ENCODE measurements at regions not wholly inside any gene's neighbourhood (a gene's known extent, or its start where the extent isn't known, plus 50 kb on each side); places are given as distances from the start of the nearest gene placed in this dataset.

GRCh38 chr7:32379510-32380112, 110.6 kb downstream of the LSM5 start:
- ATAC-seq: no peak
- TF ChIP-seq PATZ1 (CRISPR knock-in tag; IDR thresholded peaks at IDR 0.05; ENCODE audit: borderline replicate concordance) (no peak), ZC3H10 (CRISPR knock-in tag; IDR thresholded peaks at IDR 0.05) (no peak), ISL1 (CRISPR knock-in tag; IDR thresholded peaks at IDR 0.05) (no peak), SNAI2 (CRISPR knock-in tag; IDR thresholded peaks at IDR 0.05) (no peak), RARB (CRISPR knock-in tag; IDR thresholded peaks at IDR 0.05) (no peak), CSDC2 (CRISPR knock-in tag; IDR thresholded peaks at IDR 0.05) (no peak), ZFP30 (CRISPR knock-in tag; IDR thresholded peaks at IDR 0.05) (no peak), ZNF8 (CRISPR knock-in tag; IDR thresholded peaks at IDR 0.05) (no peak), TOX (CRISPR knock-in tag; IDR thresholded peaks at IDR 0.05; ENCODE audit: borderline replicate concordance) (no peak), ARNTL (CRISPR knock-in tag; IDR thresholded peaks at IDR 0.05; ENCODE audit: borderline replicate concordance, low read depth) (no peak), ZNF565 (CRISPR knock-in tag; conservative IDR thresholded peaks at IDR 0.05; ENCODE audit: low read depth) (no peak), POU6F1 (CRISPR knock-in tag; IDR thresholded peaks at IDR 0.05; ENCODE audit: borderline replicate concordance, low read depth) (no peak), BACH2 (CRISPR knock-in tag; IDR thresholded peaks at IDR 0.05; ENCODE audit: borderline replicate concordance) (no peak), PPARA (CRISPR knock-in tag; IDR thresholded peaks at IDR 0.05; ENCODE audit: borderline replicate concordance) (no peak)
- TF ChIP-seq, protein P1, sequence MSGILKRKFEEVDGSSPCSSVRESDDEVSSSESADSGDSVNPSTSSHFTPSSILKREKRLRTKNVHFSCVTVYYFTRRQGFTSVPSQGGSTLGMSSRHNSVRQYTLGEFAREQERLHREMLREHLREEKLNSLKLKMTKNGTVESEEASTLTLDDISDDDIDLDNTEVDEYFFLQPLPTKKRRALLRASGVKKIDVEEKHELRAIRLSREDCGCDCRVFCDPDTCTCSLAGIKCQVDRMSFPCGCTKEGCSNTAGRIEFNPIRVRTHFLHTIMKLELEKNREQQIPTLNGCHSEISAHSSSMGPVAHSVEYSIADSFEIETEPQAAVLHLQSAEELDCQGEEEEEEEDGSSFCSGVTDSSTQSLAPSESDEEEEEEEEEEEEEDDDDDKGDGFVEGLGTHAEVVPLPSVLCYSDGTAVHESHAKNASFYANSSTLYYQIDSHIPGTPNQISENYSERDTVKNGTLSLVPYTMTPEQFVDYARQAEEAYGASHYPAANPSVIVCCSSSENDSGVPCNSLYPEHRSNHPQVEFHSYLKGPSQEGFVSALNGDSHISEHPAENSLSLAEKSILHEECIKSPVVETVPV (CRISPR knock-in tag; IDR thresholded peaks at IDR 0.05): no peak
- TF ChIP-seq, protein P2, sequence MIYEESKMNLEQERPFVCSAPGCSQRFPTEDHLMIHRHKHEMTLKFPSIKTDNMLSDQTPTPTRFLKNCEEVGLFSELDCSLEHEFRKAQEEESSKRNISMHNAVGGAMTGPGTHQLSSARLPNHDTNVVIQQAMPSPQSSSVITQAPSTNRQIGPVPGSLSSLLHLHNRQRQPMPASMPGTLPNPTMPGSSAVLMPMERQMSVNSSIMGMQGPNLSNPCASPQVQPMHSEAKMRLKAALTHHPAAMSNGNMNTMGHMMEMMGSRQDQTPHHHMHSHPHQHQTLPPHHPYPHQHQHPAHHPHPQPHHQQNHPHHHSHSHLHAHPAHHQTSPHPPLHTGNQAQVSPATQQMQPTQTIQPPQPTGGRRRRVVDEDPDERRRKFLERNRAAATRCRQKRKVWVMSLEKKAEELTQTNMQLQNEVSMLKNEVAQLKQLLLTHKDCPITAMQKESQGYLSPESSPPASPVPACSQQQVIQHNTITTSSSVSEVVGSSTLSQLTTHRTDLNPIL (CRISPR knock-in tag; IDR thresholded peaks at IDR 0.05; ENCODE audit: low read depth): no peak

- no peak for TF ChIP-seq ZNF565 (CRISPR knock-in tag; conservative IDR thresholded peaks at IDR 0.05; ENCODE audit: low read depth)
- no peak for TF ChIP-seq ESRRG (CRISPR knock-in tag; IDR thresholded peaks at IDR 0.05)
- TF ChIP-seq CSDC2 (CRISPR knock-in tag; IDR thresholded peaks at IDR 0.05): no peak
- TF ChIP-seq, protein P3, sequence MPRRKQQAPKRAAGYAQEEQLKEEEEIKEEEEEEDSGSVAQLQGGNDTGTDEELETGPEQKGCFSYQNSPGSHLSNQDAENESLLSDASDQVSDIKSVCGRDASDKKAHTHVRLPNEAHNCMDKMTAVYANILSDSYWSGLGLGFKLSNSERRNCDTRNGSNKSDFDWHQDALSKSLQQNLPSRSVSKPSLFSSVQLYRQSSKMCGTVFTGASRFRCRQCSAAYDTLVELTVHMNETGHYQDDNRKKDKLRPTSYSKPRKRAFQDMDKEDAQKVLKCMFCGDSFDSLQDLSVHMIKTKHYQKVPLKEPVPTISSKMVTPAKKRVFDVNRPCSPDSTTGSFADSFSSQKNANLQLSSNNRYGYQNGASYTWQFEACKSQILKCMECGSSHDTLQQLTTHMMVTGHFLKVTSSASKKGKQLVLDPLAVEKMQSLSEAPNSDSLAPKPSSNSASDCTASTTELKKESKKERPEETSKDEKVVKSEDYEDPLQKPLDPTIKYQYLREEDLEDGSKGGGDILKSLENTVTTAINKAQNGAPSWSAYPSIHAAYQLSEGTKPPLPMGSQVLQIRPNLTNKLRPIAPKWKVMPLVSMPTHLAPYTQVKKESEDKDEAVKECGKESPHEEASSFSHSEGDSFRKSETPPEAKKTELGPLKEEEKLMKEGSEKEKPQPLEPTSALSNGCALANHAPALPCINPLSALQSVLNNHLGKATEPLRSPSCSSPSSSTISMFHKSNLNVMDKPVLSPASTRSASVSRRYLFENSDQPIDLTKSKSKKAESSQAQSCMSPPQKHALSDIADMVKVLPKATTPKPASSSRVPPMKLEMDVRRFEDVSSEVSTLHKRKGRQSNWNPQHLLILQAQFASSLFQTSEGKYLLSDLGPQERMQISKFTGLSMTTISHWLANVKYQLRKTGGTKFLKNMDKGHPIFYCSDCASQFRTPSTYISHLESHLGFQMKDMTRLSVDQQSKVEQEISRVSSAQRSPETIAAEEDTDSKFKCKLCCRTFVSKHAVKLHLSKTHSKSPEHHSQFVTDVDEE (CRISPR knock-in tag; IDR thresholded peaks at IDR 0.05): no peak
- no peak for TF ChIP-seq ZFP3 (CRISPR knock-in tag; IDR thresholded peaks at IDR 0.05)
- TF ChIP-seq PATZ1 (CRISPR knock-in tag; IDR thresholded peaks at IDR 0.05; ENCODE audit: borderline replicate concordance): no peak
- no peak for TF ChIP-seq POU6F1 (CRISPR knock-in tag; IDR thresholded peaks at IDR 0.05; ENCODE audit: borderline replicate concordance, low read depth)
- no peak for TF ChIP-seq OSR1 (CRISPR knock-in tag; IDR thresholded peaks at IDR 0.05)
- no peak for TF ChIP-seq TCF4 (CRISPR knock-in tag; IDR thresholded peaks at IDR 0.05; ENCODE audit: borderline replicate concordance)
- no peak for TF ChIP-seq ZC3H10 (CRISPR knock-in tag; IDR thresholded peaks at IDR 0.05)
- no peak for TF ChIP-seq ARNTL (CRISPR knock-in tag; IDR thresholded peaks at IDR 0.05; ENCODE audit: borderline replicate concordance, low read depth)
- TF ChIP-seq PPARA (CRISPR knock-in tag; IDR thresholded peaks at IDR 0.05; ENCODE audit: borderline replicate concordance): no peak
- TF ChIP-seq, protein P1 (CRISPR knock-in tag; IDR thresholded peaks at IDR 0.05): no peak
- TF ChIP-seq SNAI2 (CRISPR knock-in tag; IDR thresholded peaks at IDR 0.05): no peak
- TF ChIP-seq ISL1 (CRISPR knock-in tag; IDR thresholded peaks at IDR 0.05): no peak
- no peak for ATAC-seq
Observed at GRCh38 chr7:32378988-32379387, 111.2 kb downstream of the LSM5 start.
